Inflammatory macrophage treated with lipopolysaccharide for 4 hours (primary cell): ENCODE measurements at regions not wholly inside any gene's neighbourhood (a gene's known extent, or its start where the extent isn't known, plus 50 kb on each side); places are given as distances from the start of the nearest gene placed in this dataset.

Experiments used
- DNase-seq: peaks from one replicate; pipeline ENCODE4 v3.0.0-alpha.2; 2020

DNA sequence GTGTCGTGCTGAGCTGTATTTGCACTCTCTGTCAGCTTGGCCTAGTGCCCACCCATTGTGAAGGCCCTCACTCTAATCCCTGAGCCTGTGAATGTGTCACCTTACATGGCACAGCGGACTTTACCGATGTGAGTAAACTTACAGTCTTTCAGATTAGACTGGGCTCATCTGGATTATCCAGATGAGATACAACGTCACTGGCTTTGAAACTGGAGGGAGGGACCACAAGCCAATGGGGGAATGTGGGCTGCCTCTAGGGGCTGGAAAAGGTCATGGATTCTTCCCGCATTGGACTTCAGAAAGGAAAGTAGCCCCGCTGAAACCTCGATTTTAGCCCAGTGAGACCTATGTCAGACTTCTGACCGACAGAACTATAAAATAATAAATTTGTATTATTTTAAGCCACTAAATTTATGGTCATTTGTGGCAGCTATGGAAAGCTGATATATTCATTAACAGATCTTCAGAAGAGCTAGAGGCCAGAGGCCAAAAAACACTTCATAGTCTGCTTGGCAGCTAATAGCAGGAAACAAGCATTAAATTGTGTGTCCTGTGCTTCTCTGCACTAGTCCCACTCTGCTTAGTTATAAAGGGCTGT lies 139.0 kb upstream of the GAS1 start:
- DNase-seq: no peak

DNA sequence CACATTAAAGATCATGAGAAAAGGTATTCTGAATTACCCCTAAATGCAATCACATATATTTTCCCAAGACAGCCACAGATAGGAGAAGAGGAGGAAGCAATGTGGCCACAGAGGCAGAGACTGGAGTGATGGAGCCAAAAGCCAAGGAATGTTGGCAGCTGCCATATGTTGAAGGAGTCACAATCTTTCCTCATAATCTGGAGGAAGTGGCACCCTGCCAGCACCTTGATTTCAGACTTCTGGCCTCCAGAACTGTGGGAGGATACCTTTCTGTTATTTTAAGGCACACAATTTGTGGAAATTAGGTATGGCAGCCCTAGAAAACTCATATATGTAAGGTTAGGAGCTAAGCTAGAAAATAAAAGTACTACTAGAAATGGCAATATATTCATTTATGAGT lies 139.9 kb upstream of the GAS1 start:
- no peak for DNase-seq

DNA sequence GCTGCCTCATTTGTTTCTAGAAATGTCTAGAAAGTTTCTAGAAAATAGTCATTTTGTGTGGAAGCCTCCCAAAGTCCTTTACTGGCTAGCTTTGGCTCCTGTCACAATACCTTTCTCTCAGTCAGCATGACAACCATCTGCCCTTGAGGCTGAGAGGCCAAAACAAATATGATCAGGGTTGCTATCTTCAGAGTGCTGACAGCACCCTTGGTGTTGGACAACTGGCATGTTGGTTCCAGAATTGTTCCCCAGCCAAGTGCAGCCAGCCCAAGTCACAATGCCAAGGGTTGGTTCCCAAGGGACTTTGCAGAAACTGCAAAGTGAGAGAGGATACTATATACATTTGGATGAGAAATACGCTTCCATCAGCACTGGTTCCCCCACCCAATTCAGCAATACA lies 140.9 kb upstream of the GAS1 start:
- no peak for DNase-seq

DNA sequence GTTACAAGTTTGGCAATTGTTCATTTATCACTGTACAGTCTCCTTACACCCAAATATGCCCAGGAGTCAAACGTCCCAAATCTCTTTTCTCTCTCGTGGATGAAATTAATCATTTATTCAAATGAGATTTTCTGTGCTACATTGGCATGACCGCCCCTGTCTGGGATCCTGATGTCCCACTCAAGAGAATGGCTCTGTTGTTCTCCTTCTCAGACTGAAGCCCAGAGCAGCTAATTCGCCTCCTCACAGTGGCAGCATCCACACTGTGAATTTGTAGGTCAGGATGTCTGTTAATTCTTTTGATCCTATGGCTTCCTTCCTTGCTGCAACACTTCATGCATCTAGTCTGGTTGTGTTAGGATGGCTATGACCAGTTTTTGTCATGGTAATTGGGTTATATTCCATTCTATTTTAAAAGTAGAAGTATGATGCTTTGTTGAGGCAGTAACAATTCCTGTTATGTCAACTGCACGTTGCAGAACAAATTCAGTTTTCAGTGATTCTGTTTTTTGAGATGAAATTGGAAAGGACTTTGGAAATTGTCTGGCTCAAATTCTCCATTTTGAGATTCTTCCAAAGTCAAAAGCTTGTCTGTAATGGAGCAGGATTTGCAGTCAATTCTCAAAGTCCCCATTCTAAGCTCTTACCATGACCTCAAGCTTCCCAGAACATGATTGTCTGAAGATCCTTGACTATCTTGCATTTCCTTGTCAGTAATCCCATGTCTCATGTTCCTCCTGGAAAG lies 141.5 kb upstream of the GAS1 start:
- DNase-seq: no peak

DNA sequence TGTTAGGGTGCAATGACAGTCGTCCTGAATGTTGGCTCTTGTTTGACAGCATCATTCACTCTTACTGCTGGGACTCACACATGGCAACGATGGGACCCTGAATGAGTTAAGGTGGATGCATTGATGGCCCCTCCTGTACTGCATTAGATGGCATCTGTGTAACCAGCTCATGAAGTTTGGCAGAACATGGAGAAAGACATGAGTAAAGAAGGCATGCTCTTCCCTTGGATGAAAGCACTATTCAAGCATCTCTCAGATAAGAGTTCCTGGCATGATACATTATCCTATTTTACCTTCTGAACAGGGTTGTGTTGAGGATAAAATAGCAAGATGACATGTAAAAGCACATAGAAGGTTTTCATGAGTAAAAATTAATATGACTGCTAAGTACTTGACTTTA lies 142.2 kb upstream of the GAS1 start:
- no peak for DNase-seq

DNA sequence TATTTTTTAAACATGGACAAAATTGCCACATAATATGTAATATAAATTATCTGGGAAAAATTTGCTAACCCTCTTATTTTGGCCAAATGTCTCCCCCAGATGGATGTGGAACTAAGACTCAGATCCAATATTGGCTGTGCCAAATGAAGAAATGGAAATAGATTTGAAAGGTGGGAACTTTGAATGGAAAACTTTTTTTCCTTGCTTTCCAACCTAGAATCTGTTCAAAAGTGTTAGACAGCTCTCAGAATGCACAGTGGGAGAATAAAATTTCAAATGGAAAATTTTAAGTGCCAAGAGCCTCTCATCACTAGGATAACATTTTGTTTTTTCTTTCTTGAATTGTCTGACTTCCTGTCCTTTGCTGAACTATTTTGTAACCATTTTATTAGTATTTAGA lies 142.6 kb upstream of the GAS1 start:
- DNase-seq: no peak

DNA sequence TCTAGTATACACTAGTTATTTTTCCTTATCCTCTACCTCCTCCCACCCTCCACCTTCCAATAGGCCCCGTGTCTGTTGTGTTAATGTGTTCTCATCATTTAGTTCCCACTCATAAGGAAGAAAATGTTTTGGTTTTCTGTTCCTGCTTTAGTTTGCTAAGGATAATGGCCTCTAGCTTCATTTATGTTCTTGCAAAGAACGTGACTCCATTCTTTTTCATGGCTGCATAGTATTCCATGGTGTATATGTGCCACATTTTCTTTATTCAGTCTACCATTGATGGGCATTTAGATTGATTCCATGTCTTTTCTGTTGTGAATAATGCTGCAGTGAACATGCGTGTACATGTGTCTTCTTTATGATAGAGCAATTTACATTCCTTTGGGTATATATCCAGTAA lies 146.5 kb upstream of the GAS1 start:
- no peak for DNase-seq

DNA sequence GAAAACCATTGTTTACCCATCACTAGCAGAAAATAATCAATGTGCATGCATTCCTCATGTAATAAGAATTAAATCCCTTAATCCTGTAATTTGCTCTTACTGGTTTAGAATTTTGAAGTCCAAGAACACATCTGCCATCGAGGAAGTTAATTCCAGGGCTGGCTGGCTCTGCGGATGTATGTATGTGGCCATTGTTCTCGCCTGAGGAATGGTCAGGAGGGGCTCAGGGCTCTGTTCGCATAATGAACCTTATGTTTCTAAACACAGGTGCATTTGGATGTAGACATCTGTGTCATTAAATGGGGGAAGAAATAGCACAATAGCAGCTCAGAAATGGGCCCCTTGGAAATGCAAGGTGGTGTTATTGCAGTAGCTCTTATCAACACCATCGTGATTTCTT lies 148.6 kb upstream of the GAS1 start:
- no peak for DNase-seq

DNA sequence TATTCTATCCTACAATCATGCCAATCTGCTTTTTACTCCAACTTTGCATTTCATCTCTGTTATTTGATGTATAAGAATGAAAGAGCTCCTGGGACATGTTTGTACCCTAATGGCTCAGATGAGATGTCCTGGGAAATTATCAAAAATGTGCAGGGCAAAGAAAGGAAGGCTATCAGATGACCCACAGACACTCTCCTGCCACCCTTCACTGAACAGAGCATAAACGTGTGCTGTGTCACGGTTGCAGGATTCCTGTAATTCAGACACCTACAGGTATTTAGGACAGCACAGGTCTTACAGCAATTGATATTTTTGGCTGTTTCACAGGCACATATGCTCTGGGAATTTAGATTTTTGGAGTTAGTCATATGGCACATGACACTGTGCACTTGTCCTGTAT lies 149.2 kb upstream of the GAS1 start:
- DNase-seq: no peak

DNA sequence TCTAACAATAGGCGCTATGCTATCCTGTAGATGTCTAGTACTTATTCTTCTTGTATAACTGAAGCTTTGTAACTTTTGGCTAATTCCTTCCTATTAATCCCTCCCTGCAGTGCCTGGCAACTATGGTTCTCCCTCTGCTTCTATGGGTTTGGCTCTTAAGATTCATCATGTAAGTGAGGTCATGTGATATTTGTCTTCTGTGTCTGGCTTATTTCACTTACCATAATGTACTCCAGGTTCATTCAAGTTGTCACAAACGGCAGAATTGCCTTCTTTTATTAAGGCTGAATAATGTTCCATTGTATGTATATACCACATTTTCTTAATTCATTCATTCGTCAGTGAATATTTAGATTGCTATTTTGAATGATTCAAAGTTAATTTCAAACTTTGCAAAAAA lies 149.9 kb upstream of the GAS1 start:
- no peak for DNase-seq

DNA sequence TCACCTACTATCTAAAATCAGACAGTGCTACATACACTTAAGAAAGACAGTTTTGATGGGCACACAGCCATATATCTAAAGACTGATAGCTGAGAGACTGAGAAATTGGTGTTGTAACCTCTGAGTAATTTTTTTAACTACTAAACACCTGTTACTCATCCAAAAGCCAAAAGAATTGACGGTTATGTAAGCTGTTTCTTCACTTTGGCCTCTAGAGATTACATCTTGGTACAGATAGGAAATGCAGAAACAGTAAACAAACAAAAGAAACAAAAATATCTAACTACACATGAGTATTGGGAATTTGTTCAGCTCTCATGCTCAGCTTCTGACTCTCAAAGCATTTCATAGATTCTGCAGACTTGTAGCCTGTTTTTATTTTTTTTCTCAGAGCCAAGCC lies 152.1 kb upstream of the GAS1 start:
- DNase-seq: no peak

DNA sequence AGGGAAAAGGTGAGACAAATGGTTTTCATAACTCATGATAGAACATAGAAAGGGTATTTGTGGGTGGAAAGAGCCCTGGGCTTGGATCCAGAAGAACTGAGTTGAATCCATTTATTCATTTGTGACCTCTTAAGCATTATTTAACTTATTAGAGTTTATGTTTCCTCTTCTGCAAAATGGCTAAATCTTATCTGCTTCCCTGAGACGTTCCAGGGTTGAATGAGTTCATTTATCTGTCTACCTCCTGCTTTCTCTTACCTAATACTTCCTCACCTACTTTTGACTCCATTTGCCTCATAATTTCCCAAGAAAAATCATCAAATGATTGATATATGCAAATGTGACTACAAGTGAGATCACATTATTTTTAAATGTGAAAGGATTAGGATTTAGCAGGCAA lies 152.7 kb upstream of the GAS1 start:
- DNase-seq: no peak

DNA sequence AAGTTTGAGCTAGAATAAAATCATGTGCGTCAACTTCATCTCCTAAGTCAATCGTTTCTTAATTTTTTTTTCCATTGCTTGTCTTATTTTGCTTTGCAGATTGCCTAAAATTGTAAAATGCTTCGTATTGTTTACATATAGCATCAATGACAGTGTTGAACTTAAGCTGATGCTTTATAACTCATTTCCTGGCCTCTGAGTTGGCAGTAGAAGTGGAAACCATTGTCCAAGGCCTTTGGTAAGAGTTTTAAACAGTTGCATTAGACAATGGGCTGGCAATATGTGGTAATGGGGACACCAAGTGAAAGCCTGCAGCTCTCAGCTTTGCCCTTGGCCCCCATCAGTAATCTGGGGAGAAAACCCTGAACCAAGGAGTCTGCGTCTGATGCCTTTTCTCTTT lies 154.8 kb upstream of the GAS1 start:
- no peak for DNase-seq

DNA sequence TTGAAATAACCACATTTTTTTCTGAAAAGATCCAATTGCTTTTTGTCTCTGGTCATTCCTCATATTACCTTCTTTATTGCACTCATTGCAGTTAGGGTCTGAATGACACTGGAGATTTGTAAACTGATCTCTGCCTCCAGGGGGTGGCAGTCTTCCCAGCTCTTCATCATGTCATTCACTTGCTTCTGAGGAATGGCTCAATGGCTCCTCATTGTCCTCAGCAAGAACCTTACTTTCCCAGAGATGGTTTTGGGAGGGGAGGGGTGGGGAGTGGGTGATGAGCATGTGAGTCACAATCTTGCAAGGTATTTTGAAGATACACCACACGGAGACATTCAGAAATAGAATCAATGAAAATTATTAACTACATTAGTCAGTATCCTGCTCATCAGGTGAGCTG lies 159.8 kb upstream of the GAS1 start:
- no peak for DNase-seq

DNA sequence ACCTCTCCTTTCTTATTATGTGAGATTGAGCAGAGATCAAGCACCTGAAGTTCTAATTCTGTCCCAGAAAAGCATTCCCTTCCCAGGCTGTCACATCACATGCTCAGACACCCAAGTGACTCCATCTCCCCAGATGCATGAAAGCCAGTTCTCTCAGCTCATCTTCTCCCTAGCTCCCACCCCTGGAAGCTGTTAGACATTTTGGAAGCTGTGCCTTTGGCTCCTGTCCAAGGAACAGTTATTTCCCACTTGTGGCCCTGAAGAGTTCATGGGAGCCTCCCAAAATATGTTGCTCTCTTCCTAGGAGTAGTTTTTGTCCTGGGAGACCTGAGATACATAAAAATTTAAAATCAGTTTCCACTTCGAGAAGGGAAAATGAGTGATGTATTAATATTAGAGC lies 161.4 kb upstream of the GAS1 start:
- DNase-seq: no peak

DNA sequence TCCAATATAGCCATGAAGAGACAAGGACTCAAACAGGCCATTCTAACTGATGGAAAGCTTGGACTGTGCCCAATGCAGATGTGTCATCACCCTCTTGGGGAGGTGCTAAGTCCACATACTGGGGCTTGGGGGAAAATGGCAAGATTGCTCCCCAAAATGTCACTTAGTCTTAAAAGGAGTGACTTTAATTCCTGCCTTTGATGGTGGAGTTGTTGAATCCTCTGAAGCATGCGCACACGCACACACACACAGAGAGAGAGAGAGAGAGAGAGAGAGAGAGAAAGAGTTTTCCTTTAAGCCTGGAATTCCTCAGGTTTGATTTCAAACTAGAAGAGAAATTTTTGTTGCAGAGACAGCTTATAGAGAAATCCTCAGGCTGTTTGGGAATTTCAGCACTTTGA lies 161.9 kb upstream of the GAS1 start:
- DNase-seq: no peak

DNA sequence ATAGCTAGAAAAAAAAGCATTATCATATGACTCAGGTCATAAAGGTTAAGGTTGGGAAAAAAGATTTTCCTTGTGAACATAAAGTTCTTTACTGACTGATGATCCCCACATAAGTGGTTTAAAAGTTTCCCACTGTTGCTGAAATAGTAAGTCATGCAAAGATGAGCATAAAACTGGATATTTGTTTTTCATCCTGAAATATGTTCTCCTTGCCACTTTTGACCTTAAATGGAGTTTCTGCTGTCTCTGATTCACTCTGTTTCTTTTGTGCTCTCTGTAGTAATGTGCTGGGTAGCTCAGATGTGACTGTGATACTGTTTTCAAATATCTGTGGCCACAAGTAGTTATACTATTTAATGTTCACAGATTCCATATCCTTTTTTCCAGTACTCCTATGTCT lies 162.5 kb upstream of the GAS1 start:
- no peak for DNase-seq

DNA sequence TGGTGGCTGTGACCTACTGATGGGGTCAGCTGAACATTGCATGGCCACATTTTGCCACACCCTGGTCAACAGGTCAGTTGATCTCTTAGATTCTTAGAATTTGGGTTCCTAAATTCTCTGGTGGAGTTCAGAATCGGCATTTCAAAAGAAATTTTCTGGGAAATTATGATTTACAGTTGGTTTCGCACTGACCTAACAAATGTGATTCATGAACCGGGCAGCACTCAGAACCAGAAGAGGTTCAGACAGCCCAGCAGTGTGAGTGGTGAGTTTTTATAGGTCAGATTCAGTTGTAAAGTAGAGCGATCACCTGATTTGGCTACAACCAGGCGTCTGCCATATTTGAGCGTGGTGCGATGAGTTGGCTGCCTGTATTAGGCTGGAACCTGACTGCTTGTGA lies 163.7 kb upstream of the GAS1 start:
- DNase-seq: no peak

DNA sequence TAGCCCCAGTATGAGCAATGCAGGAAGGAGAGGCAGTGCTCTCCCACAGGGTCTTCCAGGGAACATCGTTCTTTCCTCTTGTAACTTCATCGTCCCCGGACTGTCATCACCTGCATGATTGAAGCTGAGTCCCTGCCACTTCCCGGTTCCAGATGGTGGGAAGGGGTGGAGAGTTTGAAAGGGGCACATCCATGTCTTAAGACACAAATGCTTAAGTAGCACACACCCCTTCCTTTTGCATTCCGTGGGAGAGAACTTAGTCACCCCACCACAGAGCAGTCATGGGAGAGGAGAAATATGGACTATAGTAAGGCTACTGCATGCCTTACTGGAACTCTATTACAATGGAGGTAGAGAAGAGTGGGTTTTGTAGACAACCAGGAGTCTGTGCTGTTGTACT lies 165.3 kb upstream of the GAS1 start:
- no peak for DNase-seq

DNA sequence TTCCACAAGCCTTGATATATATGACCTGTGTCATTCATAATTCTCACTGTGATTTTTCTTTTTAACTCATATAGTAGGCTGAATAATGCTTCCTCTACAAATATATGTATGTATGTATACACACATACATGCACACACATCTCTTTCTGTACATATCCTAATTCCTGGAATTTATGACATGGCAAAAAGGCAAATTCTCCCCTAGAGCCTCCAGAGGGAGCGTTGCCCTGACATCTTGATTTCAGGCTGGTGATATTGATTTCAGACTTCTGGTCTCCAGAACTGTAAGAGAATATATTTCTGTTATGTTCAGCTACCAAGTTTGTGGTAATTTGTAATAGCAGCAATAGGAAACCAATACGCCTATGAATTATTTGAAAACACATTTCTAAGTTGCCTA lies 166.6 kb upstream of the GAS1 start:
- no peak for DNase-seq

DNA sequence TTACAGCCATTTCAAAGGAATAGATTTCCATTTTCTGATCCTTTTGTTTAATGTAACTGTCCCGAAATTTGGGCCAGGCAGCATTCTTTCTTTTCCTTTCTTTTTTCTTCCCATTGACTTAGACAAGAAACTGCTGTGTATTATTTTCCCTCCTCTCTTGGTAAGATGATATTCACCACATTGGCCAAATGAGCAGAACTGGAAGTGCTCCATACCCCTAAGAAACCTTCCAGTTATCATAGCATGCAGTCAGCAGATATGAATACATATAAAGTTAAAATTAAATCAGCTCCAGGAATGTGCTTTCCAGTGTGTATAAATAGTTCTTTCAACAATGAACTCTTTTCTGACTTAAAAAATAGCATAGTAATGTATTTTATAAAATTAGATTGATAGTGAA lies 168.5 kb upstream of the GAS1 start:
- DNase-seq: no peak

DNA sequence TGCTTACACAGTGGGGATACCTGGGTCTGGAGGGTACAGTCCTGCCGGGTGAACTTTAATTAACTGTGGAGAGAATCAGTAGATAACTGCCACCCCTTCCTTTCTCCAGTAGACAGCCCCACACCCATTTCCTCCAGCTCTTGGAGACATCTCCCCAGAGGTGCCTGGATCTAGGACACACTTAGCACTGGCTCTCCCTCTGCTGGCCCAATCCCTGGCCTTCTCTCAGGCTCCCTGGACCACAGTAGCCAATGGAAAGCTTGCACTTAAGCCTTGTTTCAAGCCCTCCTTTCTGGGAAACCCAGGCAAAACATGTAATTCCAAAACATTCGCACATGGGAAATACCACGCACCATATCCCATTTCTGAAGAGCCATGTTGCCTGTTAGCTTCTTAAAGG lies 169.2 kb upstream of the GAS1 start:
- DNase-seq: no peak

DNA sequence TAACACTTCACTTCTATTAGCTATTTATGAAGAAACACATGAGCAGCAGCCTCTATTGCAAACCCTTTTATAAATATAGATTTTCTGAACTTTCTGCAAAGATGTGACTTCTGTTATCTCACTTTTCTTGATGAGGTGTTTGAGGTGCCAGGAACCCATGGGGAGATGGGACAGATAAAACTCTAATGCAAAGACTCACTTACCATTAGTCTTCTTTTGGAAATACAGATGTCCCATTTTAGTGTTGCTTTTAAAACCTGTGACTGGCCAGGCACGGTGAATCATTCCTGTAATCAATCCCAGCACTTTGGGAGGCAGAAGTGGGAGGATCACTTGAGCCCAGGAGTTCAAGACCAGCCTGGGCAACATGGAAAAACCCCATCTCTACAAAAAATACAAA lies 171.3 kb upstream of the GAS1 start:
- no peak for DNase-seq

DNA sequence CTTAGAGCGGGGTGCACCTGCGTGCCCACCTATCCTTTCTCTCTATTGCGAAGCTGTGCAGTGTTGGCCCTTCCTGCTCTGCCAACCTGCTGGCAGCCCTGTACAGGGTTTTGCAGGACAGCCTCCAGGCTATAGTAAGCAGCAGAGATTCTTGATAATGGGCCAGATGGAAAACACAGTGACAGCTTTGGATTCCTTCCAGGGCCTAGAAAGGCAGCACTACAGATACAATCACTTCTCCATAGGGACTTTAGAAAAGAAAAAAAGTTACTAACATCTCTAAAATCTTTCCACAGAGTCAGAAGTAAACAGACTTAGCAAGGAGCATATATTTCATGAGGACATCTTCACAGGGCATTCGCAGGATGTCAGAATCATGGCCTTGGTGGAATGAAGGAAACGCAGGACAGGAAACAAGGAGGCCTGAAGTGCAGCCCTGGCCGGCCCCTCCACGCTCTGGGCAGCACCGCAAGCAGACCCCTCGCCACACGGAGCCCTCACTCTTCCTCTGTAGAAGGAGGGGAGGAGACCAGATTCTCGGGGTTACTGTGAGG lies 172.1 kb upstream of the GAS1 start:
- DNase-seq: no peak

DNA sequence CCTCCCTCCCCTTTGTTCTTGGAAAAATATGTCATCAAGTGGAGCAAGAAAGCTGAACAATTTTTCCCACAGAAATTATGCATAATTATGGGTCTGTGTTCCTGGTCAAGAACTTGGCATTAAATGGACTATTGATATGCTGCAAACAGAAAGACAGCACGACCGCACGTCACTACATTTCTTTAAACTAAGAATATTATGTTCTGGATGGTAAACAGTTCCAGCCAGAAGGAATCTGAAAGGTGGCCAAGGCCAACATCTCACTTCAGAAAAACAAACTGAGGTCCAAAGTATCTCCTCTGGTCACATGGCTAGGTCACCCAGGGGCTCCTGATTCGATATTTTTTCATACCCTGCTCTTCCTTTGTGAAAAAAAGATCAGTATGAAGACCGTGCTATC lies 173.3 kb upstream of the GAS1 start:
- DNase-seq: no peak
